ENCODE measurements at regions not wholly inside any gene's neighbourhood (a gene's known extent, or its start where the extent isn't known, plus 50 kb on each side); places are given as distances from the start of the nearest gene placed in this dataset.
A peak's percentile ranks its signal among the peaks of the same experiment; 100 is the strongest.

- H3K4me1 ChIP-seq (ENCODE audit: control insufficient read depth, extremely low read depth, insufficient read depth, low read length): no peaks in the 10 kb centered on the region
- H3K4me3 ChIP-seq (replicated peaks in 1 of 4; ENCODE audit: control extremely low read depth in 1 of 4, insufficient read depth in 1 of 4, low read depth in 3 of 4, low read length in 4 of 4): no peak overlapping the region
- no peaks in the 10 kb centered on the region for H4K20me1 ChIP-seq (ENCODE audit: control insufficient read depth, extremely low read depth, insufficient read depth, low read length)
- no peak for DNase-seq (ENCODE audit: low read depth in 2 of 2)
- H3K36me3 ChIP-seq (ENCODE audit: control insufficient read depth, insufficient read depth, low read length): no peaks in the 10 kb centered on the region
- peaks cover 25% of the 10 kb centered on the region for H3K27me3 ChIP-seq (ENCODE audit: control insufficient read depth, insufficient read depth, low read length)
- H3K4me2 ChIP-seq (ENCODE audit: extremely low read depth, insufficient read depth, low read length): no peak overlapping the region
- no peak overlapping the region for H3K27ac ChIP-seq (ENCODE audit: insufficient read depth, low read length)
- no peak overlapping the region for H2AFZ ChIP-seq (ENCODE audit: low read length)
- TF ChIP-seq CTCF (conservative IDR thresholded peaks at IDR 0.05 in 1 of 2, IDR thresholded peaks at IDR 0.05 in 1 of 2; ENCODE audit: low read depth in 1 of 2, low read length in 2 of 2): no peak
- TF ChIP-seq EZH2 (IDR thresholded peaks at IDR 0.05; ENCODE audit: low read length, missing control alignments): peak; percentile 79
- H3K9ac ChIP-seq (ENCODE audit: insufficient read depth, low read length): no peak overlapping the region
- H3K9me3 ChIP-seq (ENCODE audit: control insufficient read depth, insufficient read depth, low read depth, low read length): no peaks in the 10 kb centered on the region
- H3K79me2 ChIP-seq (ENCODE audit: control insufficient read depth, insufficient read depth, low read length): no peaks in the 10 kb centered on the region
These were observed 56.7 kb upstream of the ETV3 start for GRCh38 chr1:157194731-157195520.

GRCh38 chr1:157193702-157194391 is 55.7 kb upstream of the ETV3 start:
- peak; percentile 29 to 52 for DNase-seq (ENCODE audit: low read depth in 2 of 2)
- Histone ChIP-seq H2AFZ (ENCODE audit: low read length) (no peak overlapping the region), H4K20me1 (ENCODE audit: control insufficient read depth, extremely low read depth, insufficient read depth, low read length) (no peaks in the 10 kb centered on the region), H3K4me2 (ENCODE audit: extremely low read depth, insufficient read depth, low read length) (no peak overlapping the region), H3K9me3 (ENCODE audit: control insufficient read depth, insufficient read depth, low read depth, low read length) (no peaks in the 10 kb centered on the region), H3K4me3 (replicated peaks in 1 of 4; ENCODE audit: control extremely low read depth in 1 of 4, insufficient read depth in 1 of 4, low read depth in 3 of 4, low read length in 4 of 4) (no peak overlapping the region), H3K27me3 (ENCODE audit: control insufficient read depth, insufficient read depth, low read length) (peaks cover 28% of the 10 kb centered on the region), H3K9ac (ENCODE audit: insufficient read depth, low read length) (no peak overlapping the region), H3K27ac (ENCODE audit: insufficient read depth, low read length) (no peak overlapping the region), H3K4me1 (ENCODE audit: control insufficient read depth, extremely low read depth, insufficient read depth, low read length) (no peaks in the 10 kb centered on the region), H3K36me3 (ENCODE audit: control insufficient read depth, insufficient read depth, low read length) (no peaks in the 10 kb centered on the region), H3K79me2 (ENCODE audit: control insufficient read depth, insufficient read depth, low read length) (no peaks in the 10 kb centered on the region)
- TF ChIP-seq EZH2 (IDR thresholded peaks at IDR 0.05; ENCODE audit: low read length, missing control alignments): no peak
- peak; percentile 63 to 75 for TF ChIP-seq CTCF (conservative IDR thresholded peaks at IDR 0.05 in 1 of 2, IDR thresholded peaks at IDR 0.05 in 1 of 2; ENCODE audit: low read depth in 1 of 2, low read length in 2 of 2)

- Histone ChIP-seq H3K36me3 (ENCODE audit: control insufficient read depth, insufficient read depth, low read length) (no peaks in the 10 kb centered on the region), H3K4me3 (replicated peaks in 1 of 4; ENCODE audit: control extremely low read depth in 1 of 4, insufficient read depth in 1 of 4, low read depth in 3 of 4, low read length in 4 of 4) (no peak overlapping the region), H3K79me2 (ENCODE audit: control insufficient read depth, insufficient read depth, low read length) (no peaks in the 10 kb centered on the region), H3K27ac (ENCODE audit: insufficient read depth, low read length) (no peak overlapping the region), H4K20me1 (ENCODE audit: control insufficient read depth, extremely low read depth, insufficient read depth, low read length) (no peaks in the 10 kb centered on the region), H3K27me3 (ENCODE audit: control insufficient read depth, insufficient read depth, low read length) (peaks cover 28% of the 10 kb centered on the region), H3K9ac (ENCODE audit: insufficient read depth, low read length) (no peak overlapping the region), H3K4me2 (ENCODE audit: extremely low read depth, insufficient read depth, low read length) (no peak overlapping the region), H2AFZ (ENCODE audit: low read length) (no peak overlapping the region), H3K4me1 (ENCODE audit: control insufficient read depth, extremely low read depth, insufficient read depth, low read length) (no peaks in the 10 kb centered on the region), H3K9me3 (ENCODE audit: control insufficient read depth, insufficient read depth, low read depth, low read length) (no peaks in the 10 kb centered on the region)
- DNase-seq (ENCODE audit: low read depth in 2 of 2): no peak
- TF ChIP-seq EZH2 (IDR thresholded peaks at IDR 0.05; ENCODE audit: low read length, missing control alignments) (no peak), CTCF (conservative IDR thresholded peaks at IDR 0.05 in 1 of 2, IDR thresholded peaks at IDR 0.05 in 1 of 2; ENCODE audit: low read depth in 1 of 2, low read length in 2 of 2) (no peak)
These were observed 55.0 kb upstream of the ETV3 start for GRCh38 chr1:157193219-157193618.

All from fibroblast of lung (primary cell).